G401 (cell line): ENCODE measurements at regions not wholly inside any gene's neighbourhood (a gene's known extent, or its start where the extent isn't known, plus 50 kb on each side); places are given as distances from the start of the nearest gene placed in this dataset.
A peak's percentile ranks its signal among the peaks of the same experiment; 100 is the strongest.
"Not testable (repeated sequence)": the region's sequence is repeated elsewhere in the genome, so short reads cannot be mapped to it uniquely, and the experiment has no call there.

Source experiments
- DNase-seq: peaks from one replicate; pipeline ENCODE4 v3.0.0-alpha.2; 2015; ENCODE audit warnings: low spot score
- in situ Hi-C: cut with HindIII; loops from 2 replicates; pipeline ENCODE4 v1.10.0; 2016; ENCODE audit warnings: low sequenced_read_pairs, mixed read lengths

DNA sequence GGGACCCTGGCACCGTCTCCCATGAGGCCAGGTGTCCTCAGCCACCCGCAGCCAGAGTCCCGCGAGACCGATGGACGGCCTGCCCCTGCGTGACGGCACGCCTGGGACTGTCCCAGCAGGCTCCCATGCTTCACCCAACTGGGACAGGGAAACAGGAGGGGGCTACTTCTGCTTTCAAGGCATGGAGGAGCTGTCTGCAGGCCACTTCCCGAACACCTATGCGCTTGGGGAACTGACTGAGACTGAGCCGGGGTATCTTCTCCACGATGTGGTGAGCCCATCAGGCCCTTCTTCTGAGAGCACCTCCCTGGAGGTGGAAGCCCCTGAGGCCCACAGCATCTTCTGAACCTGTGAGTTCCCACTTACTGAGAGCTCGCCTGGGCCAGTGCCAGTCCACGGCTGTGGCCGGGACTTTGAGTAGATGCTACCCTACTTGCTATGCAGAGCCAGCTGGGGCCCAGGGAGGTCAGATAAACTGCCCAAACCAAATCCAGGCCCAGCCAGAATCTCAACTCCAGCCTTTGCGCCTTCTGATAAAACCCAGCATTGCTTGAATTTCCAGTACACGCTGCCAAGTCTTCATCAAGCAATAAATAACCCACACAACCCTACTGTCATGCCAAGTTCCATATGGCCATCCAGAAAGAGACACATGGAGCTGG, 85.4 kb upstream of the METTL9 start:
- peak; percentile 82 for DNase-seq
- in situ Hi-C loops = not testable (repeated sequence)

- DNase-seq, in situ Hi-C loops: not testable (repeated sequence)
Measured at GRCh38 chr16:21514474-21514840, 84.9 kb upstream of the METTL9 start.

DNA sequence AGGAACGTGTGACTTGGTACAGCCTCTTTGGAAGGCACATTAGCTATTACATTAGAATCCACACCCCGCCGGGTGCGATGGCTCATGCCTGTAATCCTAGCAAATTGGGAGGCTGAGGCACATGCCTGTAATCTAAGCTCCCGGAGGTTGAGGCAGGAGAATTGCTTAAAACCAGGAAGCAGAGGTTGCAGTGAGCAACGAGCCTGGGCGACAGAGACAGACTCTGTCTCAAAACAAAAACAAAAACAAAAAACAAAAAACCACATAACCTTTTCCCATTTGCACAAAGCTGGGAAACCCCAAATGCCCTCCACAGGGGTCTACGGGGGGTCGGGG, 82.7 kb upstream of the METTL9 start:
- in situ Hi-C loops, DNase-seq: not testable (repeated sequence)

GRCh38 chr16:21517263-21517662, 82.1 kb upstream of the METTL9 start:
- DNase-seq = peak; percentile 26
- in situ Hi-C loops = not testable (repeated sequence)

GRCh38 chr16:21519361-21520133, 79.8 kb upstream of the METTL9 start:
- DNase-seq, in situ Hi-C loops: not testable (repeated sequence)

GRCh38 chr16:21520134-21521047, 79.0 kb upstream of the METTL9 start:
- in situ Hi-C loops = not testable (repeated sequence)
- peak; percentile 94 for DNase-seq

GRCh38 chr16:21521048-21521389, 78.4 kb upstream of the METTL9 start:
- in situ Hi-C loops = not testable (repeated sequence)

GRCh38 chr16:21521390-21522143, 77.8 kb upstream of the METTL9 start:
- in situ Hi-C loops = not testable (repeated sequence)
- peak; percentile 41 for DNase-seq

More at GRCh38 chr16:21521048-21521389, 78.4 kb upstream of the METTL9 start:
- DNase-seq = peak; percentile 21

DNA sequence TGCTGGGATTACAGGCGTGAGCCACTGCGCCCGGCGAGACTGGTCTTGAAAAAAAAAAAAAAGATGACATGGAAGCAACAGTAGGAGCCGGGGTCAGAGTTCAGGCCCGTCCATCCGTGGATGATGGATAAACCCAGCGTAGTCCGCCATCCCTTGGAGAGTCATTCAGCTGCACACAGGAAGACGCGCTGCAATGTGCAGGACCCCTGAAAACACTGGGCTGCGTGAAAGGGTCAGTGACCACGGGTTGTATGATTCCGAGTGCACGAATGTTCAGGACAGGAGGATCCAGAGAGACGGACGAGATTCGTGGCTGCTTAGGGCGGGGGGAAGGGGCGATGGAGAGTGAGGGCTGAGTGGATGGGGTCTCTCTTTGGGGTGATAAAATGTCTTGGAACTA, 76.5 kb upstream of the METTL9 start:
- in situ Hi-C loops, DNase-seq: not testable (repeated sequence)

- in situ Hi-C loops = no loop called here
- no peak for DNase-seq
Measured at GRCh38 chr16:21523411-21524067, 75.8 kb upstream of the METTL9 start.

GRCh38 chr16:21524068-21524751, 75.2 kb upstream of the METTL9 start:
- in situ Hi-C loops = no loop called here
- DNase-seq = no peak

DNA sequence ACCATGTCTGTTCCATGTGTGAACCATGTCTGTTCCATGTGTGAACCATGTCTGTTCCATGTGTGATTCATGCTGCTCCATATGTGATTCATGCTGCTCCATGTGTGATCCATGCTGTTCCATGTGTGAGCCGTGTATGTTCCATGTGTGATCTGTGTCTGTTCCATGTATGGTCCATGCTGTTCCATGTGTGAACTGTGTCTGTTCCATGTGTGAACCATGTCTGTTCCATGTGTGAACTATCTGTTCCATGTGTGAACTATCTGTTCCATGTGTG, 74.7 kb upstream of the METTL9 start:
- DNase-seq, in situ Hi-C loops: not testable (repeated sequence)

- DNase-seq = peak; percentile 24
Measured at GRCh38 chr16:21525029-21525895, 74.1 kb upstream of the METTL9 start.

GRCh38 chr16:21525956-21526922, 73.1 kb upstream of the METTL9 start:
- peak; percentile 44 for DNase-seq
- in situ Hi-C loops = not testable (repeated sequence)

More at GRCh38 chr16:21525029-21525895, 74.1 kb upstream of the METTL9 start:
- in situ Hi-C loops = not testable (repeated sequence)

GRCh38 chr16:21526923-21527807, 72.2 kb upstream of the METTL9 start:
- in situ Hi-C loops = no loop called here
- DNase-seq = peak; percentile 74
